H1 (cell line): ENCODE measurements at regions not wholly inside any gene's neighbourhood (a gene's known extent, or its start where the extent isn't known, plus 50 kb on each side); places are given as distances from the start of the nearest gene placed in this dataset.

Experiments
- ASH2L ChIP-seq: fragments of 200-600, 300-600 bp; sonication (generic); IDR thresholded peaks from one replicate; pipeline ENCODE4 v1.7.1; 2017; ENCODE audit warnings: low read length
- CREB1 ChIP-seq: IDR thresholded peaks from 2 replicates; pipeline ENCODE4 v1.6.1; 2012; ENCODE audit warnings: inconsistent platforms
- EGR1 ChIP-seq: IDR thresholded peaks from 2 replicates; pipeline ENCODE4 v1.6.1; 2011; ENCODE audit warnings: low read depth, low read length, borderline replicate concordance
- EP300 ChIP-seq, 2 experiments: IDR thresholded peaks; 1 replicate in 1 of 2; 2 replicates in 1 of 2; pipeline ENCODE4 v1.6.1; 2011 to 2012; ENCODE audit warnings: low read depth in 2 of 2, low read length in 2 of 2, mild to moderate bottlenecking in 2 of 2, borderline replicate concordance in 1 of 2, inconsistent platforms in 1 of 2, moderate library complexity in 1 of 2
- HDAC6 ChIP-seq: IDR thresholded peaks from one replicate; pipeline ENCODE4 v1.7.1; 2012; ENCODE audit warnings: low read depth, mild to moderate bottlenecking, inconsistent platforms, low read length, moderate library complexity
- JUND ChIP-seq: IDR thresholded peaks from 2 replicates; pipeline ENCODE4 v1.6.1; 2011; ENCODE audit warnings: mild to moderate bottlenecking, improper control_type of control experiment, low read length
- MAX ChIP-seq: IDR thresholded peaks from 2 replicates; pipeline ENCODE4 v1.6.1; 2012; ENCODE audit warnings: inconsistent platforms
- NRF1 ChIP-seq: IDR thresholded peaks from 2 replicates; pipeline ENCODE4 v1.6.1; 2011; ENCODE audit warnings: mild to moderate bottlenecking, low read depth, low read length, improper control_type of control experiment
- POLR2A ChIP-seq, 2 experiments: IDR thresholded peaks; 1 replicate in 1 of 2; 2 replicates in 1 of 2; pipeline ENCODE4 v1.6.1; 2011; ENCODE audit warnings: low read depth in 2 of 2, low read length in 2 of 2, mild to moderate bottlenecking in 2 of 2; ENCODE audit errors: control extremely low read depth in 1 of 2
- POLR2AphosphoS5 ChIP-seq: IDR thresholded peaks from 2 replicates; pipeline ENCODE4 v1.6.1; 2011; ENCODE audit warnings: low read depth, low read length
- RAD21 ChIP-seq, 2 experiments: IDR thresholded peaks in 1 of 2; conservative IDR thresholded peaks in 1 of 2; 2 replicates each; pipeline ENCODE4 v1.6.1; 2011; ENCODE audit warnings: low read depth in 2 of 2, low read length in 2 of 2, improper control_type of control experiment in 1 of 2, inconsistent platforms in 1 of 2, mild to moderate bottlenecking in 1 of 2, moderate library complexity in 1 of 2
- SRF ChIP-seq: IDR thresholded peaks from 2 replicates; pipeline ENCODE4 v1.6.1; 2011; ENCODE audit warnings: mild to moderate bottlenecking, low read depth, low read length, moderate library complexity
- TF ChIP-seq, protein P1 (sequence below), 3 experiments: IDR thresholded peaks; 1 replicate in 2 of 3; 2 replicates in 1 of 3; pipeline versions ENCODE4 v1.5.1 to v1.6.1; 2011; ENCODE audit warnings: low read length in 3 of 3, mild to moderate bottlenecking in 3 of 3, inconsistent platforms in 2 of 3, low read depth in 1 of 3, moderate library complexity in 1 of 3; ENCODE audit not compliant: insufficient read depth in 1 of 3; ENCODE audit errors: control extremely low read depth in 1 of 3
- TF ChIP-seq, protein P2 (sequence below): IDR thresholded peaks from 2 replicates; pipeline ENCODE4 v1.6.1; 2011; ENCODE audit warnings: low read length, improper control_type of control experiment

DNA sequence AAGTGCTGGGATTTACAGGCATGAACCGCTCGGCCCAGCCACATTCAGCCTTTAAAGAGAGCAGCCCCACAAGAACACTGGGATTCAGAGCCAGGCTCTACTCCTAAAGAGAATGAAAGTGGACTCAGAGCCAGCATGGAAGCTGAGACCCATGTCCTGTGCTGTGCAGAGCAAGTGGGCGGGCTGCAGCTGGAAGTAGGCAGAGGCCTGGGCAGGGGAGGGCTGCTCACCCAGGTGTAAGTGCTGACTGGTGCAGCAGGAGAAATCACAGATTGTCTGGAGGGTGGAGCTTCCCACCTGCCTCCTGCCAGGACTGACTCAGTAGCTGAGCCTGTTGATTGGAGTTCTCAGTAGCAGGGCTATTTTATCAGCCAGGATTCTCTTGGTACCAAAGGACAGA lies 178.7 kb downstream of the KATNIP start:
- TF ChIP-seq CREB1 (no peak), NRF1 (no peak), POLR2A (IDR thresholded peaks at IDR 0.05; ENCODE audit: control extremely low read depth in 1 of 2, low read depth in 2 of 2, low read length in 2 of 2) (no peak), POLR2AphosphoS5 (no peak), HDAC6 (no peak), MAX (no peak), ASH2L (no peak), JUND (no peak), EP300 (IDR thresholded peaks at IDR 0.05; ENCODE audit: borderline replicate concordance in 1 of 2, low read depth in 2 of 2, low read length in 2 of 2) (no peak), SRF (no peak), RAD21 (IDR thresholded peaks at IDR 0.05 in 1 of 2, conservative IDR thresholded peaks at IDR 0.05 in 1 of 2; ENCODE audit: low read depth in 2 of 2, low read length in 2 of 2) (no peak), EGR1 (no peak)
- TF ChIP-seq, protein P1, sequence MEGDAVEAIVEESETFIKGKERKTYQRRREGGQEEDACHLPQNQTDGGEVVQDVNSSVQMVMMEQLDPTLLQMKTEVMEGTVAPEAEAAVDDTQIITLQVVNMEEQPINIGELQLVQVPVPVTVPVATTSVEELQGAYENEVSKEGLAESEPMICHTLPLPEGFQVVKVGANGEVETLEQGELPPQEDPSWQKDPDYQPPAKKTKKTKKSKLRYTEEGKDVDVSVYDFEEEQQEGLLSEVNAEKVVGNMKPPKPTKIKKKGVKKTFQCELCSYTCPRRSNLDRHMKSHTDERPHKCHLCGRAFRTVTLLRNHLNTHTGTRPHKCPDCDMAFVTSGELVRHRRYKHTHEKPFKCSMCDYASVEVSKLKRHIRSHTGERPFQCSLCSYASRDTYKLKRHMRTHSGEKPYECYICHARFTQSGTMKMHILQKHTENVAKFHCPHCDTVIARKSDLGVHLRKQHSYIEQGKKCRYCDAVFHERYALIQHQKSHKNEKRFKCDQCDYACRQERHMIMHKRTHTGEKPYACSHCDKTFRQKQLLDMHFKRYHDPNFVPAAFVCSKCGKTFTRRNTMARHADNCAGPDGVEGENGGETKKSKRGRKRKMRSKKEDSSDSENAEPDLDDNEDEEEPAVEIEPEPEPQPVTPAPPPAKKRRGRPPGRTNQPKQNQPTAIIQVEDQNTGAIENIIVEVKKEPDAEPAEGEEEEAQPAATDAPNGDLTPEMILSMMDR (IDR thresholded peaks at IDR 0.05; ENCODE audit: control extremely low read depth in 1 of 3, insufficient read depth in 1 of 3, low read depth in 1 of 3, low read length in 3 of 3) = no peak
- TF ChIP-seq, protein P2, sequence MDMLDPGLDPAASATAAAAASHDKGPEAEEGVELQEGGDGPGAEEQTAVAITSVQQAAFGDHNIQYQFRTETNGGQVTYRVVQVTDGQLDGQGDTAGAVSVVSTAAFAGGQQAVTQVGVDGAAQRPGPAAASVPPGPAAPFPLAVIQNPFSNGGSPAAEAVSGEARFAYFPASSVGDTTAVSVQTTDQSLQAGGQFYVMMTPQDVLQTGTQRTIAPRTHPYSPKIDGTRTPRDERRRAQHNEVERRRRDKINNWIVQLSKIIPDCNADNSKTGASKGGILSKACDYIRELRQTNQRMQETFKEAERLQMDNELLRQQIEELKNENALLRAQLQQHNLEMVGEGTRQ = no peak
